Muscle layer of colon (tissue), 2 donors: ENCODE measurements at regions not wholly inside any gene's neighbourhood (a gene's known extent, or its start where the extent isn't known, plus 50 kb on each side); places are given as distances from the start of the nearest gene placed in this dataset.

ENCODE experiments used
- H3K27ac ChIP-seq: one replicate; pipeline ENCODE4 v1.7.0; 2013; ENCODE audit warnings: low read depth, mild to moderate bottlenecking, low read length, moderate library complexity
- H3K27me3 ChIP-seq, 2 donors: one replicate each; pipeline ENCODE4 v1.7.0; 2013; ENCODE audit warnings: low read length in 2 of 2, mild to moderate bottlenecking in 2 of 2; ENCODE audit not compliant: insufficient read depth in 2 of 2, control insufficient read depth in 1 of 2
- H3K36me3 ChIP-seq: one replicate; pipeline ENCODE4 v1.7.0; 2013; ENCODE audit warnings: mild to moderate bottlenecking, low read length; ENCODE audit not compliant: insufficient read depth
- H3K4me1 ChIP-seq: one replicate; pipeline ENCODE4 v1.7.0; 2013; ENCODE audit warnings: mild to moderate bottlenecking, low read length; ENCODE audit not compliant: insufficient read depth
- H3K4me3 ChIP-seq, 2 donors: one replicate each; pipeline ENCODE4 v1.7.0; 2013; ENCODE audit warnings: low read length in 2 of 2, low read depth in 1 of 2, mild to moderate bottlenecking in 1 of 2, moderate library complexity in 1 of 2
- H3K9ac ChIP-seq: one replicate; pipeline ENCODE4 v1.7.0; 2013; ENCODE audit warnings: low read length
- H3K9me3 ChIP-seq: one replicate; pipeline ENCODE4 v1.7.0; 2013; ENCODE audit warnings: mild to moderate bottlenecking, low read length
- donor health status: abdominal sarcoma.
- donor health status: Adenocarcinoma of cecum.

- no peak overlapping the region for H3K4me3 ChIP-seq
- no peaks in the 10 kb centered on the region for H3K4me1 ChIP-seq
- H3K27me3 ChIP-seq: no peaks in the 10 kb centered on the region
- H3K9ac ChIP-seq: no peak overlapping the region
- H3K36me3 ChIP-seq: no peaks in the 10 kb centered on the region
- H3K9me3 ChIP-seq: no peaks in the 10 kb centered on the region
- no peak overlapping the region for H3K27ac ChIP-seq
Observed at GRCh38 chr2:6578416-6578815, 287.3 kb downstream of the CMPK2 start.

- H3K27me3 ChIP-seq: no peaks in the 10 kb centered on the region
- no peak overlapping the region for H3K9ac ChIP-seq
- no peak overlapping the region for H3K27ac ChIP-seq
- no peaks in the 10 kb centered on the region for H3K9me3 ChIP-seq
- no peak overlapping the region for H3K4me3 ChIP-seq
- no peaks in the 10 kb centered on the region for H3K4me1 ChIP-seq
- H3K36me3 ChIP-seq: no peaks in the 10 kb centered on the region
Observed at GRCh38 chr2:6579281-6579680, 286.4 kb downstream of the CMPK2 start.

GRCh38 chr2:6580982-6581381 lies 284.7 kb downstream of the CMPK2 start:
- no peaks in the 10 kb centered on the region for H3K4me1 ChIP-seq
- H3K9me3 ChIP-seq: no peaks in the 10 kb centered on the region
- no peak overlapping the region for H3K9ac ChIP-seq
- no peaks in the 10 kb centered on the region for H3K27me3 ChIP-seq
- no peak overlapping the region for H3K4me3 ChIP-seq
- no peak overlapping the region for H3K27ac ChIP-seq
- H3K36me3 ChIP-seq: no peaks in the 10 kb centered on the region

- Histone ChIP-seq H3K4me3 (no peak overlapping the region), H3K4me1 (no peaks in the 10 kb centered on the region), H3K9me3 (no peaks in the 10 kb centered on the region), H3K36me3 (no peaks in the 10 kb centered on the region), H3K9ac (no peak overlapping the region), H3K27me3 (no peaks in the 10 kb centered on the region), H3K27ac (no peak overlapping the region)
Observed at GRCh38 chr2:6589150-6589549, 276.6 kb downstream of the CMPK2 start.

- Histone ChIP-seq H3K4me3 (no peak overlapping the region), H3K9ac (no peak overlapping the region), H3K27ac (no peak overlapping the region), H3K4me1 (no peaks in the 10 kb centered on the region), H3K36me3 (no peaks in the 10 kb centered on the region), H3K27me3 (no peaks in the 10 kb centered on the region), H3K9me3 (no peaks in the 10 kb centered on the region)
Observed at GRCh38 chr2:6590442-6590841, 275.3 kb downstream of the CMPK2 start.

- Histone ChIP-seq H3K36me3 (no peaks in the 10 kb centered on the region), H3K27me3 (no peaks in the 10 kb centered on the region), H3K4me1 (no peaks in the 10 kb centered on the region), H3K9me3 (no peaks in the 10 kb centered on the region), H3K27ac (no peak overlapping the region), H3K4me3 (no peak overlapping the region), H3K9ac (no peak overlapping the region)
Observed at GRCh38 chr2:6602471-6602870, 263.2 kb downstream of the CMPK2 start.

- no peaks in the 10 kb centered on the region for H3K4me1 ChIP-seq
- H3K36me3 ChIP-seq: no peaks in the 10 kb centered on the region
- H3K9ac ChIP-seq: no peak overlapping the region
- H3K27ac ChIP-seq: no peak overlapping the region
- H3K4me3 ChIP-seq: no peak overlapping the region
- H3K9me3 ChIP-seq: no peaks in the 10 kb centered on the region
- no peaks in the 10 kb centered on the region for H3K27me3 ChIP-seq
Observed at GRCh38 chr2:6605836-6606505, 259.7 kb downstream of the CMPK2 start.

GRCh38 chr2:6617794-6618193 lies 247.9 kb downstream of the CMPK2 start:
- peaks cover 3% of the 10 kb centered on the region for H3K9me3 ChIP-seq
- H3K4me1 ChIP-seq: no peaks in the 10 kb centered on the region
- H3K4me3 ChIP-seq: no peak overlapping the region
- H3K9ac ChIP-seq: no peak overlapping the region
- no peak overlapping the region for H3K27ac ChIP-seq
- H3K36me3 ChIP-seq: no peaks in the 10 kb centered on the region
- H3K27me3 ChIP-seq: no peaks in the 10 kb centered on the region

- Histone ChIP-seq H3K9me3 (peaks cover 2% of the 10 kb centered on the region), H3K4me1 (no peaks in the 10 kb centered on the region), H3K9ac (no peak overlapping the region), H3K4me3 (no peak overlapping the region), H3K27ac (no peak overlapping the region), H3K36me3 (no peaks in the 10 kb centered on the region), H3K27me3 (no peaks in the 10 kb centered on the region)
Observed at GRCh38 chr2:6618201-6618600, 247.5 kb downstream of the CMPK2 start.

- Histone ChIP-seq H3K4me1 (no peaks in the 10 kb centered on the region), H3K9me3 (no peaks in the 10 kb centered on the region), H3K36me3 (no peaks in the 10 kb centered on the region), H3K27ac (no peak overlapping the region), H3K27me3 (no peaks in the 10 kb centered on the region), H3K9ac (no peak overlapping the region), H3K4me3 (no peak overlapping the region)
Observed at GRCh38 chr2:6623746-6624145, 242.0 kb downstream of the CMPK2 start.

- Histone ChIP-seq H3K27me3 (no peaks in the 10 kb centered on the region), H3K4me3 (no peak overlapping the region), H3K9ac (no peak overlapping the region), H3K4me1 (no peaks in the 10 kb centered on the region), H3K36me3 (no peaks in the 10 kb centered on the region), H3K27ac (no peak overlapping the region), H3K9me3 (no peaks in the 10 kb centered on the region)
Observed at GRCh38 chr2:6626401-6627012, 239.2 kb downstream of the CMPK2 start.

GRCh38 chr2:6627316-6627715 lies 238.4 kb downstream of the CMPK2 start:
- Histone ChIP-seq H3K9me3 (no peaks in the 10 kb centered on the region), H3K4me1 (no peaks in the 10 kb centered on the region), H3K4me3 (no peak overlapping the region), H3K27me3 (no peaks in the 10 kb centered on the region), H3K9ac (no peak overlapping the region), H3K27ac (no peak overlapping the region), H3K36me3 (no peaks in the 10 kb centered on the region)
